ENCODE measurements at regions not wholly inside any gene's neighbourhood (a gene's known extent, or its start where the extent isn't known, plus 50 kb on each side); places are given as distances from the start of the nearest gene placed in this dataset.

- WGBS, 2 donors, result 15 to 65% methylated on average over 1 of the region's 1 CpG
- intact Hi-C loops (cut with DNase I), result no loop called here
Observed at GRCh38 chr10:65126288-65126687, 1605.1 kb downstream of the REEP3 start.

GRCh38 chr10:65128277-65128676 is 1607.1 kb downstream of the REEP3 start:
- TF ChIP-seq POLR2A (IDR thresholded peaks at IDR 0.05), result no peak
- no peak for TF ChIP-seq CTCF (IDR thresholded peaks at IDR 0.05)
- no peak for TF ChIP-seq POLR2AphosphoS5 (IDR thresholded peaks at IDR 0.05)
- TF ChIP-seq EP300 (IDR thresholded peaks at IDR 0.05), result no peak
- Histone ChIP-seq H3K27me3 (no peaks in the 10 kb centered on the region), H3K36me3 (no peaks in the 10 kb centered on the region), H3K9me3 (no peaks in the 10 kb centered on the region), H3K4me1 (no peaks in the 10 kb centered on the region), H3K4me3 (no peak overlapping the region), H3K27ac (no peak overlapping the region)
- intact Hi-C loops (cut with DNase I), result no loop called here
- 83 to 84% methylated on average over 2 of the region's 2 CpGs for WGBS, 2 donors
- DNase-seq, result no peak

More at GRCh38 chr10:65126288-65126687, 1605.1 kb downstream of the REEP3 start:
- no peaks in the 10 kb centered on the region for H3K9me3 ChIP-seq
- H3K4me1 ChIP-seq, result no peaks in the 10 kb centered on the region
- no peak overlapping the region for H3K4me3 ChIP-seq
- no peak overlapping the region for H3K27ac ChIP-seq
- no peaks in the 10 kb centered on the region for H3K36me3 ChIP-seq
- TF ChIP-seq CTCF (IDR thresholded peaks at IDR 0.05) (no peak), POLR2A (IDR thresholded peaks at IDR 0.05) (no peak)
- no peak for DNase-seq
- no peaks in the 10 kb centered on the region for H3K27me3 ChIP-seq

GRCh38 chr10:65130162-65130758 is 1609.1 kb downstream of the REEP3 start:
- no peaks in the 10 kb centered on the region for H3K9me3 ChIP-seq
- DNase-seq, result no peak
- TF ChIP-seq POLR2AphosphoS5 (IDR thresholded peaks at IDR 0.05), result no peak
- TF ChIP-seq CTCF (IDR thresholded peaks at IDR 0.05), result no peak
- TF ChIP-seq POLR2A (IDR thresholded peaks at IDR 0.05), result no peak
- TF ChIP-seq EP300 (IDR thresholded peaks at IDR 0.05), result no peak
- H3K4me1 ChIP-seq, result no peaks in the 10 kb centered on the region
- intact Hi-C loops (cut with DNase I), result no loop called here
- no peaks in the 10 kb centered on the region for H3K27me3 ChIP-seq
- no peak overlapping the region for H3K27ac ChIP-seq
- no peak overlapping the region for H3K4me3 ChIP-seq
- 69 to 76% methylated on average over 1 of the region's 1 CpG for WGBS, 2 donors
- H3K36me3 ChIP-seq, result no peaks in the 10 kb centered on the region

- DNase-seq, result no peak
- intact Hi-C loops (cut with DNase I), result no loop called here
- H3K4me1 ChIP-seq, result no peaks in the 10 kb centered on the region
- no peaks in the 10 kb centered on the region for H3K36me3 ChIP-seq
- no peak overlapping the region for H3K27ac ChIP-seq
- no peak overlapping the region for H3K4me3 ChIP-seq
- no peak for TF ChIP-seq CTCF (IDR thresholded peaks at IDR 0.05)
- no peak for TF ChIP-seq POLR2A (IDR thresholded peaks at IDR 0.05)
- no peak for TF ChIP-seq EP300 (IDR thresholded peaks at IDR 0.05)
- TF ChIP-seq POLR2AphosphoS5 (IDR thresholded peaks at IDR 0.05), result no peak
- H3K27me3 ChIP-seq, result no peaks in the 10 kb centered on the region
- H3K9me3 ChIP-seq, result no peaks in the 10 kb centered on the region
- WGBS, 2 donors, result 94 to 95% methylated on average over 5 of the region's 5 CpGs
Observed at GRCh38 chr10:65133652-65134051, 1612.5 kb downstream of the REEP3 start.

- intact Hi-C loops (cut with DNase I), result no loop called here
- H3K27me3 ChIP-seq, result no peaks in the 10 kb centered on the region
- no peaks in the 10 kb centered on the region for H3K36me3 ChIP-seq
- WGBS, 2 donors, result 76 to 77% methylated on average over 1 of the region's 1 CpG
- H3K27ac ChIP-seq, result no peak overlapping the region
- H3K9me3 ChIP-seq, result no peaks in the 10 kb centered on the region
- DNase-seq, result no peak
- H3K4me1 ChIP-seq, result no peaks in the 10 kb centered on the region
- TF ChIP-seq POLR2AphosphoS5 (IDR thresholded peaks at IDR 0.05), result no peak
- TF ChIP-seq POLR2A (IDR thresholded peaks at IDR 0.05), result no peak
- no peak for TF ChIP-seq CTCF (IDR thresholded peaks at IDR 0.05)
- TF ChIP-seq EP300 (IDR thresholded peaks at IDR 0.05), result no peak
- H3K4me3 ChIP-seq, result no peak overlapping the region
Observed at GRCh38 chr10:65135508-65135907, 1614.3 kb downstream of the REEP3 start.
